Tibial nerve (tissue), 4 donors: ENCODE measurements at regions not wholly inside any gene's neighbourhood (a gene's known extent, or its start where the extent isn't known, plus 50 kb on each side); places are given as distances from the start of the nearest gene placed in this dataset.

Source experiments
- CTCF ChIP-seq, 5 experiments: fragments of 200-600 bp in 3 of 5; fragments of 450-650 bp in 2 of 5; sonication (generic) in 3 of 5; IDR thresholded peaks; one replicate each; pipeline ENCODE4 v1.5.1; 2016 to 2019; ENCODE audit warnings: antibody characterized with exemption in 5 of 5, mild to moderate bottlenecking in 3 of 5, moderate library complexity in 2 of 5
- EP300 ChIP-seq, 2 donors: sonication (generic); formaldehyde crosslinking; IDR thresholded peaks; one replicate each; pipeline ENCODE4 v1.6.1; 2017; ENCODE audit warnings: antibody characterized with exemption in 2 of 2, mild to moderate bottlenecking in 1 of 2
- POLR2A ChIP-seq, 2 donors: fragments of 450-650 bp; IDR thresholded peaks; one replicate each; pipeline ENCODE4 v1.6.1; 2017; ENCODE audit warnings: antibody characterized with exemption in 2 of 2, mild to moderate bottlenecking in 2 of 2, moderate library complexity in 2 of 2

- no peak for TF ChIP-seq CTCF (IDR thresholded peaks at IDR 0.05)
- TF ChIP-seq EP300 (IDR thresholded peaks at IDR 0.05): no peak
- no peak for TF ChIP-seq POLR2A (IDR thresholded peaks at IDR 0.05)
Observed at GRCh38 chr9:85108746-85109145, 439.2 kb downstream of the NTRK2 start.
